IMR-90 (cell line): ENCODE measurements at regions not wholly inside any gene's neighbourhood (a gene's known extent, or its start where the extent isn't known, plus 50 kb on each side); places are given as distances from the start of the nearest gene placed in this dataset.

Experiments
- ATAC-seq: fragments of 200-7000 bp; cut with Tn5 transposase; 2 replicates; pipeline ENCODE4 v1.9.1; 2020; ENCODE audit warnings: low read depth, mild to moderate bottlenecking, moderate library complexity
- BruUV-seq: library from RNA; stranded (reverse); fragments of 400-500 nt; replicated peaks from 2 replicates; lab custom pipeline; 2021; lab: Mats Ljungman, UMichigan
- CTCF ChIA-PET: fragments of 300-600 bp; formaldehyde crosslinking; extraction: SDS; loops from one replicate; lab custom pipeline; 2021; ENCODE audit warnings: antibody characterized with exemption; lab: Yijun Ruan, JAX
- POLR2A ChIA-PET: fragments of 300-600 bp; sonication (Branson Sonifier 250); formaldehyde crosslinking; loops from one replicate; lab custom pipeline; 2022; ENCODE audit warnings: antibody characterized with exemption; ENCODE audit not compliant: unreplicated experiment; lab: Charles Lee
- DNase-seq: peaks from one replicate; pipeline ENCODE4 v3.0.0; 2013
- H2AFZ ChIP-seq: replicated peaks from 2 replicates; pipeline ENCODE3; 2013; ENCODE audit warnings: low read length, mild to moderate bottlenecking; ENCODE audit not compliant: poor library complexity
- H2AK5ac ChIP-seq: 2 replicates; pipeline ENCODE4 v1.6.1; 2013; ENCODE audit warnings: low read depth, low read length, inconsistent platforms
- H2AK9ac ChIP-seq: replicated peaks from 2 replicates; pipeline ENCODE3; 2013; ENCODE audit warnings: mild to moderate bottlenecking, low read depth, low read length, moderate library complexity; ENCODE audit not compliant: poor library complexity
- H2BK120ac ChIP-seq: 2 replicates; pipeline ENCODE4 v1.6.1; 2013; ENCODE audit warnings: low read depth, low read length, inconsistent platforms
- H2BK15ac ChIP-seq: 3 replicates; pipeline ENCODE4 v1.6.1; 2013; ENCODE audit warnings: low read depth, low read length, inconsistent platforms
- H2BK20ac ChIP-seq: 2 replicates; pipeline ENCODE4 v1.6.1; 2013; ENCODE audit warnings: low read depth, mild to moderate bottlenecking, inconsistent platforms, low read length, moderate library complexity
- H2BK5ac ChIP-seq: 2 replicates; pipeline ENCODE4 v1.6.1; 2013; ENCODE audit warnings: mild to moderate bottlenecking, low read depth, low read length, inconsistent platforms; ENCODE audit not compliant: poor library complexity, severe bottlenecking
- H3K14ac ChIP-seq: replicated peaks from 2 replicates; pipeline ENCODE4 v1.6.1; 2013; ENCODE audit warnings: low read depth, low read length, inconsistent platforms
- H3K18ac ChIP-seq: 2 replicates; pipeline ENCODE4 v1.6.1; 2013; ENCODE audit warnings: low read depth, low read length, control low read depth
- H3K23ac ChIP-seq: 2 replicates; pipeline ENCODE4 v1.6.1; 2013; ENCODE audit warnings: low read depth, low read length, inconsistent platforms
- H3K27ac ChIP-seq: 2 replicates; pipeline ENCODE4 v1.5.1; 2013; ENCODE audit warnings: mild to moderate bottlenecking, control low read depth, low read length; ENCODE audit not compliant: insufficient read depth
- H3K27me3 ChIP-seq: 2 replicates; pipeline ENCODE4 v1.6.1; 2013; ENCODE audit warnings: low read length; ENCODE audit not compliant: control insufficient read depth, insufficient read depth
- H3K36me3 ChIP-seq: 2 replicates; pipeline ENCODE4 v1.6.1; 2013; ENCODE audit warnings: low read length, mixed read lengths; ENCODE audit not compliant: control insufficient read depth, insufficient read depth
- H3K4ac ChIP-seq: 2 replicates; pipeline ENCODE4 v1.6.1; 2013; ENCODE audit warnings: low read depth, low read length, inconsistent platforms
- H3K4me1 ChIP-seq: 2 replicates; pipeline ENCODE4 v1.6.1; 2013; ENCODE audit warnings: low read length, mixed read lengths; ENCODE audit not compliant: control insufficient read depth, insufficient read depth
- H3K4me2 ChIP-seq: 2 replicates; pipeline ENCODE4 v1.6.1; 2013; ENCODE audit warnings: low read depth, mild to moderate bottlenecking, control low read depth, low read length, moderate library complexity
- H3K4me3 ChIP-seq: 2 replicates; pipeline ENCODE4 v1.5.1; 2013; ENCODE audit warnings: low read depth, mild to moderate bottlenecking, control low read depth, low read length, moderate library complexity; ENCODE audit not compliant: insufficient read depth
- H3K56ac ChIP-seq: 2 replicates; pipeline ENCODE4 v1.6.1; 2013; ENCODE audit warnings: low read length, inconsistent platforms; ENCODE audit not compliant: insufficient read depth; ENCODE audit errors: extremely low read depth
- H3K79me1 ChIP-seq, 2 experiments: 2 replicates each; pipeline ENCODE4 v1.6.1; 2013; ENCODE audit warnings: low read length in 2 of 2, inconsistent platforms in 1 of 2, low read depth in 1 of 2
- H3K9ac ChIP-seq: 2 replicates; pipeline ENCODE4 v1.6.1; 2013; ENCODE audit warnings: low read depth, low read length, control low read depth
- H3K9me1 ChIP-seq: 2 replicates; pipeline ENCODE4 v1.6.1; 2013; ENCODE audit warnings: low read length, inconsistent platforms; ENCODE audit not compliant: insufficient read depth
- H3K9me3 ChIP-seq: 2 replicates; pipeline ENCODE4 v1.6.1; 2013; ENCODE audit warnings: low read length; ENCODE audit not compliant: control insufficient read depth, insufficient read depth
- H4K20me1 ChIP-seq: 2 replicates; pipeline ENCODE4 v1.6.1; 2013; ENCODE audit warnings: low read length, inconsistent platforms; ENCODE audit not compliant: insufficient read depth
- H4K5ac ChIP-seq: 2 replicates; pipeline ENCODE4 v1.6.1; 2013; ENCODE audit warnings: mild to moderate bottlenecking, low read depth, low read length, control low read depth
- H4K8ac ChIP-seq, 2 experiments: 2 replicates each; pipeline ENCODE4 v1.6.1; 2013; ENCODE audit warnings: low read depth in 2 of 2, low read length in 2 of 2, control low read depth in 1 of 2, inconsistent platforms in 1 of 2
- H4K91ac ChIP-seq: 2 replicates; pipeline ENCODE4 v1.6.1; 2013; ENCODE audit warnings: low read depth, low read length, inconsistent platforms; ENCODE audit not compliant: insufficient read depth
- BHLHE40 ChIP-seq: fragments of 150-350 bp; IDR thresholded peaks from 2 replicates; pipeline ENCODE4 v1.6.1; 2016; ENCODE audit warnings: mild to moderate bottlenecking, low read depth, low read length
- CEBPB ChIP-seq: IDR thresholded peaks from 2 replicates; pipeline ENCODE4 v1.6.1; 2012; ENCODE audit warnings: low read depth, low read length, improper control_type of control experiment
- CHD1 ChIP-seq: IDR thresholded peaks from 2 replicates; pipeline ENCODE4 v1.6.1; 2012; ENCODE audit warnings: low read depth, low read length, improper control_type of control experiment
- CTCF ChIP-seq: conservative IDR thresholded peaks from 2 replicates; pipeline ENCODE4 v1.5.1; 2012; ENCODE audit warnings: mild to moderate bottlenecking, low read depth, low read length, improper control_type of control experiment
- ELK1 ChIP-seq: fragments of 150-350 bp; IDR thresholded peaks from 2 replicates; pipeline ENCODE4 v1.6.1; 2016; ENCODE audit warnings: low read depth, mild to moderate bottlenecking, low read length, moderate library complexity, borderline replicate concordance
- FOS ChIP-seq: fragments of 150-350 bp; IDR thresholded peaks from 2 replicates; pipeline ENCODE4 v1.6.1; 2016; ENCODE audit warnings: low read depth, low read length
- MAFK ChIP-seq: IDR thresholded peaks from 2 replicates; pipeline ENCODE4 v1.6.1; 2012; ENCODE audit warnings: low read depth, low read length, improper control_type of control experiment
- MAZ ChIP-seq: IDR thresholded peaks from 2 replicates; pipeline ENCODE4 v1.6.1; 2012; ENCODE audit warnings: low read depth, mild to moderate bottlenecking, low read length, improper control_type of control experiment, moderate library complexity, borderline replicate concordance
- MXI1 ChIP-seq: IDR thresholded peaks from 2 replicates; pipeline ENCODE4 v1.6.1; 2012; ENCODE audit warnings: low read depth, mild to moderate bottlenecking, low read length, moderate library complexity, borderline replicate concordance
- NFE2L2 ChIP-seq: fragments of 150-350 bp; IDR thresholded peaks from 2 replicates; pipeline ENCODE4 v1.6.1; 2016; ENCODE audit warnings: low read depth, mild to moderate bottlenecking, low read length
- POLR2A ChIP-seq: IDR thresholded peaks from 2 replicates; pipeline ENCODE4 v1.6.1; 2012; ENCODE audit warnings: mild to moderate bottlenecking, low read depth, low read length
- RAD21 ChIP-seq: IDR thresholded peaks from 2 replicates; pipeline ENCODE4 v1.6.1; 2012; ENCODE audit warnings: low read length, improper control_type of control experiment
- RCOR1 ChIP-seq: IDR thresholded peaks from 2 replicates; pipeline ENCODE4 v1.6.1; 2012; ENCODE audit warnings: mild to moderate bottlenecking, low read length, improper control_type of control experiment; ENCODE audit not compliant: insufficient replicate concordance
- RFX5 ChIP-seq: IDR thresholded peaks from 2 replicates; pipeline ENCODE4 v1.8.0; 2012; ENCODE audit warnings: low read depth, mild to moderate bottlenecking, low read length, moderate library complexity
- SMC3 ChIP-seq: fragments of 150-350 bp; IDR thresholded peaks from 2 replicates; pipeline ENCODE4 v1.6.1; 2016; ENCODE audit warnings: low read depth, mild to moderate bottlenecking, antibody characterized with exemption, low read length, moderate library complexity
- USF2 ChIP-seq: fragments of 150-350 bp; IDR thresholded peaks from 2 replicates; pipeline ENCODE4 v1.6.1; 2017; ENCODE audit warnings: mild to moderate bottlenecking, antibody characterized with exemption, low read length, low read depth
- WGBS, 2 experiments: methylation state at CpG; one replicate each; pipeline versions ENCODE4 v1.1.5 to v1.1.7; 2013; ENCODE audit warnings: missing lambda C conversion rate in 2 of 2; ENCODE audit not compliant: insufficient read length in 1 of 2; ENCODE audit errors: extremely low coverage in 2 of 2; 5-methylcytosine and 5-hydroxymethylcytosine counted together
- dilution Hi-C: fragments of 300-500 bp; cut with HindIII; formaldehyde crosslinking; loops from one replicate; pipeline ENCODE4 v1.14.3; 2018; ENCODE audit warnings: low sequenced_read_pairs; ENCODE audit not compliant: unreplicated experiment
- in situ Hi-C: fragments of 300-500 bp; cut with MboI; formaldehyde crosslinking; loops from 3 replicates; pipeline ENCODE4 v1.14.3; 2019; ENCODE audit warnings: low sequenced_read_pairs, inconsistent platforms, mixed read lengths
- intact Hi-C: fragments of 100-400 bp; cut with micrococcal nuclease; formaldehyde crosslinking; loops from 2 replicates; pipeline ENCODE4 v1.10.0; 2022

- Histone ChIP-seq H3K27me3 (no peaks in the 10 kb centered on the region), H2BK15ac (no peak overlapping the region), H3K56ac (no peak overlapping the region), H3K9ac (no peak overlapping the region), H2BK5ac (no peak overlapping the region), H3K4me3 (no peak overlapping the region), H4K8ac (no peak overlapping the region), H3K14ac (no peak overlapping the region), H2BK120ac (no peak overlapping the region), H2AK5ac (no peak overlapping the region), H3K36me3 (no peaks in the 10 kb centered on the region), H2BK20ac (no peak overlapping the region), H4K20me1 (no peaks in the 10 kb centered on the region), H2AFZ (no peak overlapping the region), H4K91ac (no peak overlapping the region), H3K4ac (no peak overlapping the region), H3K23ac (no peak overlapping the region), H3K9me1 (no peaks in the 10 kb centered on the region), H3K9me3 (no peaks in the 10 kb centered on the region), H3K4me1 (peaks cover 3% of the 10 kb centered on the region; the same call in 1 of the 2 replicates), H3K18ac (no peak overlapping the region), H3K27ac (no peak overlapping the region), H2AK9ac (no peak overlapping the region), H4K5ac (no peak overlapping the region), H3K79me1 (no peaks in the 10 kb centered on the region), H3K4me2 (no peak overlapping the region)
- ATAC-seq (no peak), DNase-seq (no peak)
- no peak for TF ChIP-seq RAD21
- TF ChIP-seq POLR2A: no peak
- TF ChIP-seq CTCF: no peak
- no peak for TF ChIP-seq CHD1
- TF ChIP-seq SMC3: no peak
- no peak for TF ChIP-seq MXI1
- TF ChIP-seq NFE2L2: no peak
- TF ChIP-seq ELK1: no peak
- TF ChIP-seq RFX5: no peak
- no peak for TF ChIP-seq USF2
- no peak for TF ChIP-seq MAFK
- no peak for TF ChIP-seq MAZ
- no peak for TF ChIP-seq FOS
- TF ChIP-seq RCOR1: no peak
- no peak for TF ChIP-seq BHLHE40
- no peak for TF ChIP-seq CEBPB
- CTCF ChIA-PET: no interaction called here
- dilution Hi-C loops: no loop called here
- WGBS, 2 experiments: no CpG with 5 or more reads among the region's 2 CpGs
- BruUV-seq: no TSS peak
- in situ Hi-C loops: no loop called here
- intact Hi-C loops: no loop called here
- POLR2A ChIA-PET: no interaction called here
Measured at GRCh38 chr12:27140478-27140969, 58.1 kb upstream of the C12orf71 start.
